ENCODE measurements at regions not wholly inside any gene's neighbourhood (a gene's known extent, or its start where the extent isn't known, plus 50 kb on each side); places are given as distances from the start of the nearest gene placed in this dataset.

- Histone ChIP-seq H3K9me1 (ENCODE audit: insufficient read depth, low read length) (no peaks in the 10 kb centered on the region), H3K9ac (ENCODE audit: low read depth, low read length) (no peak overlapping the region), H3K79me1 (ENCODE audit: low read depth in 1 of 2, low read length in 2 of 2) (no peaks in the 10 kb centered on the region), H3K4me3 (ENCODE audit: insufficient read depth, low read depth, low read length) (no peak overlapping the region), H4K91ac (ENCODE audit: insufficient read depth, low read depth, low read length) (no peak overlapping the region), H2BK15ac (ENCODE audit: low read depth, low read length) (no peak overlapping the region), H3K4me1 (ENCODE audit: control insufficient read depth, insufficient read depth, low read length) (no peaks in the 10 kb centered on the region), H4K5ac (ENCODE audit: low read depth, low read length) (no peak overlapping the region), H3K23ac (ENCODE audit: low read depth, low read length) (no peak overlapping the region), H2BK120ac (ENCODE audit: low read depth, low read length) (no peak overlapping the region), H2AK5ac (ENCODE audit: low read depth, low read length) (no peak overlapping the region), H2BK20ac (ENCODE audit: low read depth, low read length) (no peak overlapping the region), H2AFZ (replicated peaks; ENCODE audit: low read length, poor library complexity) (no peak overlapping the region), H3K27me3 (ENCODE audit: control insufficient read depth, insufficient read depth, low read length) (no peaks in the 10 kb centered on the region), H3K9me3 (ENCODE audit: control insufficient read depth, insufficient read depth, low read length) (peaks cover 7% of the 10 kb centered on the region; the same call in 1 of the 2 replicates), H3K56ac (ENCODE audit: extremely low read depth, insufficient read depth, low read length) (no peak overlapping the region), H4K20me1 (ENCODE audit: insufficient read depth, low read length) (no peaks in the 10 kb centered on the region), H3K36me3 (ENCODE audit: control insufficient read depth, insufficient read depth, low read length) (no peaks in the 10 kb centered on the region), H4K8ac (ENCODE audit: low read depth in 2 of 2, low read length in 2 of 2) (no peak overlapping the region), H2BK5ac (ENCODE audit: low read depth, low read length, poor library complexity, severe bottlenecking) (no peak overlapping the region), H3K18ac (ENCODE audit: low read depth, low read length) (no peak overlapping the region), H3K14ac (replicated peaks; ENCODE audit: low read depth, low read length) (no peak overlapping the region), H3K4me2 (ENCODE audit: low read depth, low read length) (no peak overlapping the region), H3K4ac (ENCODE audit: low read depth, low read length) (no peak overlapping the region), H2AK9ac (replicated peaks; ENCODE audit: low read depth, low read length, poor library complexity) (no peak overlapping the region), H3K27ac (ENCODE audit: insufficient read depth, low read length) (no peak overlapping the region)
- POLR2A ChIA-PET (ENCODE audit: unreplicated experiment): no interaction called here
- WGBS, 2 experiments (ENCODE audit: extremely low coverage in 2 of 2, insufficient read length in 1 of 2): no CpG with 5 or more reads among the region's 5 CpGs
- TF ChIP-seq RCOR1 (IDR thresholded peaks at IDR 0.05; ENCODE audit: insufficient replicate concordance, low read length): no peak
- TF ChIP-seq RAD21 (IDR thresholded peaks at IDR 0.05; ENCODE audit: low read length): no peak
- no peak for TF ChIP-seq MXI1 (IDR thresholded peaks at IDR 0.05; ENCODE audit: borderline replicate concordance, low read depth, low read length)
- no peak for TF ChIP-seq CHD1 (IDR thresholded peaks at IDR 0.05; ENCODE audit: low read depth, low read length)
- no peak for TF ChIP-seq USF2 (IDR thresholded peaks at IDR 0.05; ENCODE audit: low read depth, low read length)
- TF ChIP-seq MAZ (IDR thresholded peaks at IDR 0.05; ENCODE audit: borderline replicate concordance, low read depth, low read length): no peak
- TF ChIP-seq MAFK (IDR thresholded peaks at IDR 0.05; ENCODE audit: low read depth, low read length): no peak
- TF ChIP-seq RFX5 (IDR thresholded peaks at IDR 0.05; ENCODE audit: low read depth, low read length): no peak
- TF ChIP-seq FOS (IDR thresholded peaks at IDR 0.05; ENCODE audit: low read depth, low read length): no peak
- no peak for TF ChIP-seq CTCF (conservative IDR thresholded peaks at IDR 0.05; ENCODE audit: low read depth, low read length)
- TF ChIP-seq CEBPB (IDR thresholded peaks at IDR 0.05; ENCODE audit: low read depth, low read length): no peak
- no peak for TF ChIP-seq SMC3 (IDR thresholded peaks at IDR 0.05; ENCODE audit: low read depth, low read length)
- no peak for TF ChIP-seq ELK1 (IDR thresholded peaks at IDR 0.05; ENCODE audit: borderline replicate concordance, low read depth, low read length)
- TF ChIP-seq POLR2A (IDR thresholded peaks at IDR 0.05; ENCODE audit: low read depth, low read length): no peak
- no peak for TF ChIP-seq BHLHE40 (IDR thresholded peaks at IDR 0.05; ENCODE audit: low read depth, low read length)
- no peak for TF ChIP-seq NFE2L2 (IDR thresholded peaks at IDR 0.05; ENCODE audit: low read depth, low read length)
- intact Hi-C loops (cut with micrococcal nuclease) (no loop called here), dilution Hi-C loops (cut with HindIII; ENCODE audit: low sequenced_read_pairs, unreplicated experiment) (no loop called here), in situ Hi-C loops (cut with MboI; ENCODE audit: low sequenced_read_pairs) (no loop called here)
- ATAC-seq (ENCODE audit: low read depth): no peak
- BruUV-seq (replicated peaks): no TSS peak
- CTCF ChIA-PET: no interaction called here
- DNase-seq: no peak
Measured at GRCh38 chr4:133584714-133585113, 435.6 kb downstream of the PCDH10 start.

Data from IMR-90 (cell line).